ENCODE measurements at regions not wholly inside any gene's neighbourhood (a gene's known extent, or its start where the extent isn't known, plus 50 kb on each side); places are given as distances from the start of the nearest gene placed in this dataset.
A peak's percentile ranks its signal among the peaks of the same experiment; 100 is the strongest.

DNA sequence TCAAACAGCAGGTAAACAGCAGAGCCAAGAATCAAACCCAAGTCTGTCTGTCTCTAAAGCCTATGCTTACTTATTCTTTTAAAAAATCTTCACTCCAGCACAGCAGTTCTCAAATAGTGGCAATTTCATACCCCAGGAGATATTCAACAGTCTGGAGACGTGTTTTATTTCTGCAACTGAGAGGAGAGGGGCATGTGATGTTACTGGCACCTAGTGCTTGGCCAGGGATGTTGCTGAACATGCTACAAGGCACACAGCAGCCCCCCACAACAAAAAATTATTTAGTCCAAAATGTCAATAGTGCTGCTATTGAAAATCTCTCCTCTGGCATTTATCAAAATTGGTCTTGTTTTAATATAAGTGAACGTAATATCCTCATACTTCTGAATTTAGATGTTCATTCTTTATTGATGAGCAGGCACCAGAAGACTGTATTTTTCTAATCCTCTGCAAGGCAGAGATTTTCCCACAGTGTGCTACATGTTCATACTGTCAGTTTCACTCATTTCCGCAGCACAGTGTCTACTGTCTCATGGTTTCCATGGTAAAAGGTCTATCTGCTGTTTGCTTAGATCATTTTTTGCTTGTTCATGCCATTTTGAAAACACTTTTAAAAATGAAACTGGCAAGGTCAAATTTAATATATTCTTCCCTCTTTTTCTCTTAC lies 90.5 kb downstream of the LRATD1 start:
- Histone ChIP-seq H3K36me3 (ENCODE audit: control insufficient read depth, insufficient read depth, low read length) (no peaks in the 10 kb centered on the region), H3K27me3 (ENCODE audit: control insufficient read depth, insufficient read depth, low read length) (no peaks in the 10 kb centered on the region), H3K4me1 (ENCODE audit: control insufficient read depth, insufficient read depth, low read length) (no peaks in the 10 kb centered on the region), H3K4me3 (ENCODE audit: low read depth in 2 of 2, low read length in 2 of 2) (no peak overlapping the region), H3K27ac (ENCODE audit: low read length) (no peak overlapping the region), H3K9me3 (ENCODE audit: control insufficient read depth, insufficient read depth, low read depth, low read length) (no peaks in the 10 kb centered on the region)
- intact Hi-C loops (cut with micrococcal nuclease; ENCODE audit: unreplicated experiment) = no loop called here
- in situ Hi-C loops (cut with HindIII; ENCODE audit: low pct_unique_long_range_greater_than_20kb, low sequenced_read_pairs) = no loop called here
- no peak for TF ChIP-seq POLR2AphosphoS5 (IDR thresholded peaks at IDR 0.05; ENCODE audit: low read depth, low read length)
- TF ChIP-seq, protein P1, sequence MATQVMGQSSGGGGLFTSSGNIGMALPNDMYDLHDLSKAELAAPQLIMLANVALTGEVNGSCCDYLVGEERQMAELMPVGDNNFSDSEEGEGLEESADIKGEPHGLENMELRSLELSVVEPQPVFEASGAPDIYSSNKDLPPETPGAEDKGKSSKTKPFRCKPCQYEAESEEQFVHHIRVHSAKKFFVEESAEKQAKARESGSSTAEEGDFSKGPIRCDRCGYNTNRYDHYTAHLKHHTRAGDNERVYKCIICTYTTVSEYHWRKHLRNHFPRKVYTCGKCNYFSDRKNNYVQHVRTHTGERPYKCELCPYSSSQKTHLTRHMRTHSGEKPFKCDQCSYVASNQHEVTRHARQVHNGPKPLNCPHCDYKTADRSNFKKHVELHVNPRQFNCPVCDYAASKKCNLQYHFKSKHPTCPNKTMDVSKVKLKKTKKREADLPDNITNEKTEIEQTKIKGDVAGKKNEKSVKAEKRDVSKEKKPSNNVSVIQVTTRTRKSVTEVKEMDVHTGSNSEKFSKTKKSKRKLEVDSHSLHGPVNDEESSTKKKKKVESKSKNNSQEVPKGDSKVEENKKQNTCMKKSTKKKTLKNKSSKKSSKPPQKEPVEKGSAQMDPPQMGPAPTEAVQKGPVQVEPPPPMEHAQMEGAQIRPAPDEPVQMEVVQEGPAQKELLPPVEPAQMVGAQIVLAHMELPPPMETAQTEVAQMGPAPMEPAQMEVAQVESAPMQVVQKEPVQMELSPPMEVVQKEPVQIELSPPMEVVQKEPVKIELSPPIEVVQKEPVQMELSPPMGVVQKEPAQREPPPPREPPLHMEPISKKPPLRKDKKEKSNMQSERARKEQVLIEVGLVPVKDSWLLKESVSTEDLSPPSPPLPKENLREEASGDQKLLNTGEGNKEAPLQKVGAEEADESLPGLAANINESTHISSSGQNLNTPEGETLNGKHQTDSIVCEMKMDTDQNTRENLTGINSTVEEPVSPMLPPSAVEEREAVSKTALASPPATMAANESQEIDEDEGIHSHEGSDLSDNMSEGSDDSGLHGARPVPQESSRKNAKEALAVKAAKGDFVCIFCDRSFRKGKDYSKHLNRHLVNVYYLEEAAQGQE (IDR thresholded peaks at IDR 0.05; ENCODE audit: insufficient read depth in 1 of 2, low read depth in 2 of 2, low read length in 1 of 2) = no peak
- TF ChIP-seq SIN3A (IDR thresholded peaks at IDR 0.05; ENCODE audit: borderline replicate concordance, insufficient read depth, low read depth, low read length) = no peak
- TF ChIP-seq, protein P2, sequence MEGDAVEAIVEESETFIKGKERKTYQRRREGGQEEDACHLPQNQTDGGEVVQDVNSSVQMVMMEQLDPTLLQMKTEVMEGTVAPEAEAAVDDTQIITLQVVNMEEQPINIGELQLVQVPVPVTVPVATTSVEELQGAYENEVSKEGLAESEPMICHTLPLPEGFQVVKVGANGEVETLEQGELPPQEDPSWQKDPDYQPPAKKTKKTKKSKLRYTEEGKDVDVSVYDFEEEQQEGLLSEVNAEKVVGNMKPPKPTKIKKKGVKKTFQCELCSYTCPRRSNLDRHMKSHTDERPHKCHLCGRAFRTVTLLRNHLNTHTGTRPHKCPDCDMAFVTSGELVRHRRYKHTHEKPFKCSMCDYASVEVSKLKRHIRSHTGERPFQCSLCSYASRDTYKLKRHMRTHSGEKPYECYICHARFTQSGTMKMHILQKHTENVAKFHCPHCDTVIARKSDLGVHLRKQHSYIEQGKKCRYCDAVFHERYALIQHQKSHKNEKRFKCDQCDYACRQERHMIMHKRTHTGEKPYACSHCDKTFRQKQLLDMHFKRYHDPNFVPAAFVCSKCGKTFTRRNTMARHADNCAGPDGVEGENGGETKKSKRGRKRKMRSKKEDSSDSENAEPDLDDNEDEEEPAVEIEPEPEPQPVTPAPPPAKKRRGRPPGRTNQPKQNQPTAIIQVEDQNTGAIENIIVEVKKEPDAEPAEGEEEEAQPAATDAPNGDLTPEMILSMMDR (IDR thresholded peaks at IDR 0.05) = peak; percentile 5; the same call in 1 of the 2 replicates
- BruUV-seq (replicated peaks) = no TSS peak
- DNase-seq (ENCODE audit: low read depth, low spot score) (no peak), ATAC-seq (no peak)
- POLR2A ChIA-PET = no interaction called here
- CTCF ChIA-PET = no interaction called here

DNA sequence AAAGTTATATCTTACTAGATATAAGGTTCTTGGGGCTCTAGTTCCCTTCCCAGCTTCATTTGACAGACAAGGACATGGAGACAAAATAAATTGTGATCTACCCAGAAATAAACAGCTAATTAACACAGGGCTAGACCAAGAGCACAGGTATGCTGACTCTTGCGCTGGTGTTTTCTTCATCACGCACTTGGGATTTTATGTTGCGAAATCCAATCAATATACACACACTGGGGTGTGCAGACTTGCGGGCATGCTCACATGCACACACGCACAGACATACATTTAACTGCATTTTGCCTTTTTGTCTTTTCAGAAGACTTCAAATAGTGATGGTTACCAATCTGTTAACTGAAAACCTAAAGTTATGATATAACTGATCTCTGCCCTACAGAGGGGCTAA lies 91.2 kb downstream of the LRATD1 start:
- in situ Hi-C loops (cut with HindIII; ENCODE audit: low pct_unique_long_range_greater_than_20kb, low sequenced_read_pairs) (no loop called here), intact Hi-C loops (cut with micrococcal nuclease; ENCODE audit: unreplicated experiment) (no loop called here)
- Histone ChIP-seq H3K27me3 (ENCODE audit: control insufficient read depth, insufficient read depth, low read length) (no peaks in the 10 kb centered on the region), H3K4me3 (ENCODE audit: low read depth in 2 of 2, low read length in 2 of 2) (no peak overlapping the region), H3K36me3 (ENCODE audit: control insufficient read depth, insufficient read depth, low read length) (no peaks in the 10 kb centered on the region), H3K9me3 (ENCODE audit: control insufficient read depth, insufficient read depth, low read depth, low read length) (no peaks in the 10 kb centered on the region), H3K4me1 (ENCODE audit: control insufficient read depth, insufficient read depth, low read length) (no peaks in the 10 kb centered on the region), H3K27ac (ENCODE audit: low read length) (no peak overlapping the region)
- TF ChIP-seq, protein P1 (IDR thresholded peaks at IDR 0.05; ENCODE audit: insufficient read depth in 1 of 2, low read depth in 2 of 2, low read length in 1 of 2) = no peak
- TF ChIP-seq TCF7L2 (IDR thresholded peaks at IDR 0.05; ENCODE audit: low read depth, low read length) = no peak
- TF ChIP-seq, protein P2 (IDR thresholded peaks at IDR 0.05) = no peak
- TF ChIP-seq POLR2AphosphoS5 (IDR thresholded peaks at IDR 0.05; ENCODE audit: low read depth, low read length) = no peak
- no peak for TF ChIP-seq SIN3A (IDR thresholded peaks at IDR 0.05; ENCODE audit: borderline replicate concordance, insufficient read depth, low read depth, low read length)
- ATAC-seq = no peak
- DNase-seq (ENCODE audit: low read depth, low spot score) = no peak
- BruUV-seq (replicated peaks) = no TSS peak
- CTCF ChIA-PET = no interaction called here
- POLR2A ChIA-PET = no interaction called here

Measured in Panc1 (cell line).